Breast epithelium (tissue), 3 donors: ENCODE measurements at regions not wholly inside any gene's neighbourhood (a gene's known extent, or its start where the extent isn't known, plus 50 kb on each side); places are given as distances from the start of the nearest gene placed in this dataset.

Experiments used
- POLR2A ChIP-seq: fragments of 450-650 bp; IDR thresholded peaks from one replicate; pipeline ENCODE4 v1.6.1; 2016; ENCODE audit warnings: antibody characterized with exemption, mild to moderate bottlenecking, moderate library complexity
- POLR2AphosphoS5 ChIP-seq, 3 donors: sonication (generic); formaldehyde crosslinking; IDR thresholded peaks; one replicate each; pipeline ENCODE4 v1.6.1; 2017; ENCODE audit warnings: antibody characterized with exemption in 3 of 3
- TF ChIP-seq, protein P1 (sequence below), 3 donors: fragments of 450-650 bp; IDR thresholded peaks; one replicate each; pipeline ENCODE4 v1.5.1; 2016 to 2017; ENCODE audit warnings: antibody characterized with exemption in 3 of 3, mild to moderate bottlenecking in 3 of 3, moderate library complexity in 3 of 3

DNA sequence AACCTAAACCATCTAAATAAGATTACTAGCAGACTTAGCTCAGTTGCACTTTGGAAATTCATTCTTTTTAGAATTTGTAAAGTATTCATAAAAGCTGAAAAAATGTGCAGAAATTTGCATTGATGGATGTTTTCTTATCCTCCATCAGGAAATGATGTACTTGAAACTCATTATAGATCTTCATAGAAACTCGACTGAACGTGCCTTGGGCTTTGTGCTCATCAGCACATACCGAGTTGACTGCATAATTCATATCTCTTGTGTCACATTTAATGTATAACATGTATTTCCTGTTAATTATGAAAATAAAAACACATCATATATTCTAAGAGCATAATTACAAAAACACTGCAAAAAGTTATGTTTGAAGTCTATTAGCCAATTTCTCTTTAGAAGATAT is 290.9 kb upstream of the NR5A2 start:
- TF ChIP-seq, protein P1, sequence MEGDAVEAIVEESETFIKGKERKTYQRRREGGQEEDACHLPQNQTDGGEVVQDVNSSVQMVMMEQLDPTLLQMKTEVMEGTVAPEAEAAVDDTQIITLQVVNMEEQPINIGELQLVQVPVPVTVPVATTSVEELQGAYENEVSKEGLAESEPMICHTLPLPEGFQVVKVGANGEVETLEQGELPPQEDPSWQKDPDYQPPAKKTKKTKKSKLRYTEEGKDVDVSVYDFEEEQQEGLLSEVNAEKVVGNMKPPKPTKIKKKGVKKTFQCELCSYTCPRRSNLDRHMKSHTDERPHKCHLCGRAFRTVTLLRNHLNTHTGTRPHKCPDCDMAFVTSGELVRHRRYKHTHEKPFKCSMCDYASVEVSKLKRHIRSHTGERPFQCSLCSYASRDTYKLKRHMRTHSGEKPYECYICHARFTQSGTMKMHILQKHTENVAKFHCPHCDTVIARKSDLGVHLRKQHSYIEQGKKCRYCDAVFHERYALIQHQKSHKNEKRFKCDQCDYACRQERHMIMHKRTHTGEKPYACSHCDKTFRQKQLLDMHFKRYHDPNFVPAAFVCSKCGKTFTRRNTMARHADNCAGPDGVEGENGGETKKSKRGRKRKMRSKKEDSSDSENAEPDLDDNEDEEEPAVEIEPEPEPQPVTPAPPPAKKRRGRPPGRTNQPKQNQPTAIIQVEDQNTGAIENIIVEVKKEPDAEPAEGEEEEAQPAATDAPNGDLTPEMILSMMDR (IDR thresholded peaks at IDR 0.05): no peak
- TF ChIP-seq POLR2A: no peak
- TF ChIP-seq POLR2AphosphoS5 (IDR thresholded peaks at IDR 0.05): no peak
